SU-DHL-6 (cell line): ENCODE measurements at regions not wholly inside any gene's neighbourhood (a gene's known extent, or its start where the extent isn't known, plus 50 kb on each side); places are given as distances from the start of the nearest gene placed in this dataset.

Experiments used
- CTCF ChIP-seq: fragments of 200-600 bp; sonication (generic); IDR thresholded peaks from one replicate; pipeline ENCODE4 v1.5.1; 2017; ENCODE audit warnings: antibody characterized with exemption, mild to moderate bottlenecking, low read length, moderate library complexity; ENCODE audit not compliant: insufficient read depth, poor library complexity, severe bottlenecking
- EZH2phosphoT487 ChIP-seq: fragments of 200-600 bp; sonication (generic), shearing (Covaris generic); conservative IDR thresholded peaks from 2 replicates; pipeline ENCODE4 v1.6.1; 2018; ENCODE audit warnings: mild to moderate bottlenecking, antibody characterized with exemption, low read length, moderate library complexity, mixed read lengths

GRCh38 chr9:29475471-29475870, 1902.2 kb upstream of the C9orf72 start:
- no peak for TF ChIP-seq CTCF
- no peak for TF ChIP-seq EZH2phosphoT487
